HCT116 (cell line): ENCODE measurements at regions not wholly inside any gene's neighbourhood (a gene's known extent, or its start where the extent isn't known, plus 50 kb on each side); places are given as distances from the start of the nearest gene placed in this dataset.

Experiments used
- ATAC-seq: fragments of 200-7000 bp; cut with Tn5 transposase; 2 replicates; pipeline ENCODE4 v1.9.1; 2020; ENCODE audit warnings: mild to moderate bottlenecking, moderate library complexity
- BruUV-seq: library from RNA; stranded (reverse); fragments of 400-500 nt; replicated peaks from 2 replicates; lab custom pipeline; 2021; lab: Mats Ljungman, UMichigan
- CTCF ChIA-PET: fragments of 300-600 bp; sonication (Branson Sonifier 250); formaldehyde crosslinking; loops from one replicate; lab custom pipeline; 2021; ENCODE audit warnings: antibody characterized with exemption; lab: Charles Lee
- POLR2A ChIA-PET: fragments of 300-600, 350-600 bp; sonication (Branson Sonifier 250); formaldehyde crosslinking; loops from one replicate; lab custom pipeline; 2021; ENCODE audit warnings: antibody characterized with exemption; lab: Charles Lee
- RAD21 ChIA-PET, 2 experiments: fragments of 300-600 bp; sonication (Branson Sonifier 250); formaldehyde crosslinking; loops; one replicate each; lab custom pipeline; 2023; ENCODE audit warnings: low total read pairs in 2 of 2; ENCODE audit not compliant: uncharacterized antibody in 2 of 2, unreplicated experiment in 2 of 2, low non-redundant PET in 1 of 2; lab: Charles Lee
- DNase-seq: peaks from one replicate; pipeline ENCODE4 v3.0.0-alpha.2; 2010; ENCODE audit warnings: low read depth, low spot score
- H2AFZ ChIP-seq: fragments of 200-600 bp; shearing (Covaris generic), sonication (generic); 2 replicates; pipeline ENCODE4 v1.6.1; 2017; ENCODE audit warnings: low read depth, mixed run types, mixed read lengths, antibody characterized with exemption, low read length; ENCODE audit not compliant: poor library complexity, severe bottlenecking
- H3K27ac ChIP-seq: 2 replicates; pipeline ENCODE4 v1.5.1; 2012; ENCODE audit warnings: low read depth, low read length
- H3K27me3 ChIP-seq: fragments of 200-600 bp; sonication (generic); 2 replicates; pipeline ENCODE4 v1.6.1; 2016; ENCODE audit warnings: mixed run types, low read length, mixed read lengths; ENCODE audit not compliant: insufficient read depth
- H3K36me3 ChIP-seq, 2 experiments: fragments of 200-500 bp in 1 of 2; fragments of 200-600 bp in 1 of 2; sonication (Bioruptor generic) in 1 of 2; sonication (generic) in 1 of 2; 2 replicates each; pipeline versions ENCODE4 v1.5.1 to v1.6.1; 2014 to 2016; ENCODE audit warnings: low read length in 2 of 2, inconsistent platforms in 1 of 2, mixed read lengths in 1 of 2, mixed run types in 1 of 2; ENCODE audit not compliant: insufficient read depth in 2 of 2, control insufficient read depth in 1 of 2
- H3K4me1 ChIP-seq, 2 experiments: fragments of 200-600 bp in 1 of 2; sonication (generic) in 1 of 2; 2 replicates each; pipeline versions ENCODE4 v1.5.1 to v1.6.1; 2012 to 2017; ENCODE audit warnings: low read length in 2 of 2, inconsistent platforms in 1 of 2, mild to moderate bottlenecking in 1 of 2, mixed read lengths in 1 of 2, mixed run types in 1 of 2, moderate library complexity in 1 of 2; ENCODE audit not compliant: insufficient read depth in 2 of 2, control insufficient read depth in 1 of 2
- H3K4me2 ChIP-seq: fragments of 200-600 bp; sonication (generic); 2 replicates; pipeline ENCODE4 v1.6.1; 2017; ENCODE audit warnings: mixed run types, low read length, mixed read lengths
- H3K4me3 ChIP-seq, 2 experiments: fragments of 200-600 bp in 1 of 2; sonication (generic) in 1 of 2; replicated peaks in 1 of 2; 2 replicates each; pipeline ENCODE4 v1.5.1; 2011 to 2016; ENCODE audit warnings: low read length in 2 of 2, control low read depth in 1 of 2, low read depth in 1 of 2, mild to moderate bottlenecking in 1 of 2, mixed read lengths in 1 of 2, mixed run types in 1 of 2
- H3K79me2 ChIP-seq: fragments of 200-600 bp; sonication (generic); 2 replicates; pipeline ENCODE4 v1.6.1; 2017; ENCODE audit warnings: mild to moderate bottlenecking, mixed run types, low read length, moderate library complexity, mixed read lengths; ENCODE audit not compliant: insufficient read depth
- H3K9ac ChIP-seq: fragments of 200-600 bp; sonication (generic); 2 replicates; pipeline ENCODE4 v1.6.1; 2016; ENCODE audit warnings: low read length, mixed read lengths
- H3K9me2 ChIP-seq: fragments of 200-600 bp; sonication (generic), shearing (Covaris generic); 2 replicates; pipeline ENCODE4 v1.6.1; 2017; ENCODE audit warnings: mixed run types, mild to moderate bottlenecking, moderate library complexity; ENCODE audit not compliant: insufficient read depth
- H3K9me3 ChIP-seq, 2 experiments: fragments of 200-500 bp in 1 of 2; fragments of 200-600 bp in 1 of 2; sonication (Bioruptor generic) in 1 of 2; sonication (generic) in 1 of 2; 2 replicates each; pipeline ENCODE4 v1.6.1; 2014 to 2017; ENCODE audit warnings: low read length in 2 of 2, mixed read lengths in 2 of 2, inconsistent platforms in 1 of 2, low read depth in 1 of 2, mild to moderate bottlenecking in 1 of 2, mixed run types in 1 of 2, moderate library complexity in 1 of 2; ENCODE audit not compliant: control insufficient read depth in 1 of 2, insufficient read depth in 1 of 2
- H4K20me1 ChIP-seq: fragments of 200-600 bp; sonication (generic), shearing (Covaris generic); 2 replicates; pipeline ENCODE4 v1.6.1; 2017; ENCODE audit warnings: mixed run types, mild to moderate bottlenecking, moderate library complexity; ENCODE audit not compliant: insufficient read depth
- ATF3 ChIP-seq: IDR thresholded peaks from 2 replicates; pipeline ENCODE4 v1.6.1; 2012
- CBX3 ChIP-seq: IDR thresholded peaks from 2 replicates; pipeline ENCODE4 v1.6.1; 2012; ENCODE audit warnings: low read depth
- CEBPB ChIP-seq: IDR thresholded peaks from 2 replicates; pipeline ENCODE4 v1.6.1; 2012; ENCODE audit warnings: low read depth
- EGR1 ChIP-seq: IDR thresholded peaks from 2 replicates; pipeline ENCODE4 v1.6.1; 2012; ENCODE audit warnings: low read depth
- ELF1 ChIP-seq: IDR thresholded peaks from 2 replicates; pipeline ENCODE4 v1.6.1; 2012; ENCODE audit warnings: low read depth, borderline replicate concordance
- EZH2 ChIP-seq: fragments of 200-600 bp; sonication (generic); IDR thresholded peaks from 2 replicates; pipeline ENCODE4 v1.6.1; 2017; ENCODE audit warnings: antibody characterized with exemption, mixed run types
- EZH2phosphoT487 ChIP-seq: fragments of 200-600 bp; IDR thresholded peaks from 2 replicates; pipeline ENCODE4 v1.6.1; 2018; ENCODE audit warnings: antibody characterized with exemption, borderline replicate concordance
- FOSL1 ChIP-seq: IDR thresholded peaks from 2 replicates; pipeline ENCODE4 v1.6.1; 2012; ENCODE audit warnings: low read depth
- JUND ChIP-seq: IDR thresholded peaks from 2 replicates; pipeline ENCODE4 v1.6.1; 2012
- MAX ChIP-seq: IDR thresholded peaks from 2 replicates; pipeline ENCODE4 v1.6.1; 2012
- POLR2A ChIP-seq: IDR thresholded peaks from 2 replicates; pipeline ENCODE4 v1.7.0; 2011; ENCODE audit warnings: borderline replicate concordance; ENCODE audit not compliant: insufficient read depth, insufficient read length; ENCODE audit errors: extremely low read depth
- RAD21 ChIP-seq: IDR thresholded peaks from 2 replicates; pipeline ENCODE4 v1.6.1; 2012; ENCODE audit warnings: low read depth, mild to moderate bottlenecking
- REST ChIP-seq: IDR thresholded peaks from 2 replicates; pipeline ENCODE4 v1.6.1; 2012; ENCODE audit warnings: low read depth
- SIN3A ChIP-seq: IDR thresholded peaks from 2 replicates; pipeline ENCODE4 v1.6.1; 2012; ENCODE audit warnings: low read depth
- SRF ChIP-seq: IDR thresholded peaks from 2 replicates; pipeline ENCODE4 v1.6.1; 2012; ENCODE audit warnings: low read depth
- TCF7L2 ChIP-seq: IDR thresholded peaks from 2 replicates; pipeline ENCODE4 v1.7.0; 2011; ENCODE audit warnings: borderline replicate concordance, inconsistent platforms; ENCODE audit not compliant: insufficient read depth, insufficient read length; ENCODE audit errors: extremely low read depth
- YY1 ChIP-seq: IDR thresholded peaks from 2 replicates; pipeline ENCODE4 v1.6.1; 2011; ENCODE audit warnings: low read length, low read depth, moderate library complexity, mild to moderate bottlenecking; ENCODE audit not compliant: insufficient replicate concordance; ENCODE audit errors: extremely low read depth
- intact Hi-C: fragments of 100-400 bp; cut with micrococcal nuclease; formaldehyde crosslinking; loops from 2 replicates; pipeline ENCODE4 v1.10.0; 2022

DNA sequence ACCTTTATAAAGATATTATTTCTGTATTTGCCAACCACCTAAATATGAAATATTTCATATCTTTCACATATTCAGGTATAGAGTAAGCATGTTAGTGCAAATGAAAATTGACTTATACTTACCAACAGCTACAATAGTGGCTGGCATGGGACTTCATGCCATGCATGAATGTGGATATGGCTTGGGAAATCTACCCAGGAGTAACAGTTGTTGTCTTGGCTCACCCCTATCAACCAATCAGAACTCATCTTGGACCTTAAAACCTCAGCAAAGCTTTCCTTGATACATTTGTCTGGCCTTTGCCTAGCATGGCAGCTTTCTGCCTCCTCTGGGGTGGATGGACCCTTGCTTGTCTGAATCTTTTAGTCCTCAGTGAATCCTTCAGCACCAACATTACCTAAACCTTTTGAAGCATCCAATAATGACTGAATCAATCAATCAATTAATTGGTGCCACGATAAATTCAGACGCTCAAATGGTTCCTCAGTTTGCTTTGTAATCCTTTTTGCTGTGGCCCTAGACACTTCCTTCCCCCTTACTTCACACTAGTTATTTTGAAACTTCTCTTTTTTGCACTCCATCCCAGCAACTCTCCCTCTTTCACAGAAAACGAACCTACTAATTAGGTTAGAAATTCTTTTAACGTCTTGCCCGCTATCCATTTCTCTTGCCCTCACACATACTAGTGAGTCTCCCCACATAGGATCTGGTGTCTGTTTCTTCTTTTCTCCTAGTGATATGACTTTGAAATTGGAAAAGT is 132.3 kb upstream of the ZNF608 start:
- no peak overlapping the region for H3K9ac ChIP-seq
- ATAC-seq (no peak), DNase-seq (no peak)
- H2AFZ ChIP-seq, result no peak overlapping the region
- no peak overlapping the region for H3K27ac ChIP-seq
- no peaks in the 10 kb centered on the region for H3K36me3 ChIP-seq
- POLR2A ChIA-PET, result no interaction called here
- H3K79me2 ChIP-seq, result no peaks in the 10 kb centered on the region
- TF ChIP-seq ELF1 (no peak), RAD21 (no peak), MAX (no peak), YY1 (no peak), REST (no peak), SRF (no peak), JUND (no peak), CBX3 (no peak), EZH2 (no peak), CEBPB (no peak), SIN3A (no peak), TCF7L2 (no peak), FOSL1 (no peak), ATF3 (no peak), EZH2phosphoT487 (no peak), POLR2A (no peak), EGR1 (no peak)
- no TSS peak for BruUV-seq
- CTCF ChIA-PET, result no interaction called here
- H3K9me2 ChIP-seq, result no peaks in the 10 kb centered on the region
- no peaks in the 10 kb centered on the region for H3K27me3 ChIP-seq
- H3K9me3 ChIP-seq, result no peaks in the 10 kb centered on the region
- no peaks in the 10 kb centered on the region for H3K4me1 ChIP-seq
- H3K4me3 ChIP-seq, result no peak overlapping the region
- no peaks in the 10 kb centered on the region for H4K20me1 ChIP-seq
- RAD21 ChIA-PET, result no interaction called here
- intact Hi-C loops, result no loop called here
- no peak overlapping the region for H3K4me2 ChIP-seq
